ENCODE measurements at regions not wholly inside any gene's neighbourhood (a gene's known extent, or its start where the extent isn't known, plus 50 kb on each side); places are given as distances from the start of the nearest gene placed in this dataset.

DNA sequence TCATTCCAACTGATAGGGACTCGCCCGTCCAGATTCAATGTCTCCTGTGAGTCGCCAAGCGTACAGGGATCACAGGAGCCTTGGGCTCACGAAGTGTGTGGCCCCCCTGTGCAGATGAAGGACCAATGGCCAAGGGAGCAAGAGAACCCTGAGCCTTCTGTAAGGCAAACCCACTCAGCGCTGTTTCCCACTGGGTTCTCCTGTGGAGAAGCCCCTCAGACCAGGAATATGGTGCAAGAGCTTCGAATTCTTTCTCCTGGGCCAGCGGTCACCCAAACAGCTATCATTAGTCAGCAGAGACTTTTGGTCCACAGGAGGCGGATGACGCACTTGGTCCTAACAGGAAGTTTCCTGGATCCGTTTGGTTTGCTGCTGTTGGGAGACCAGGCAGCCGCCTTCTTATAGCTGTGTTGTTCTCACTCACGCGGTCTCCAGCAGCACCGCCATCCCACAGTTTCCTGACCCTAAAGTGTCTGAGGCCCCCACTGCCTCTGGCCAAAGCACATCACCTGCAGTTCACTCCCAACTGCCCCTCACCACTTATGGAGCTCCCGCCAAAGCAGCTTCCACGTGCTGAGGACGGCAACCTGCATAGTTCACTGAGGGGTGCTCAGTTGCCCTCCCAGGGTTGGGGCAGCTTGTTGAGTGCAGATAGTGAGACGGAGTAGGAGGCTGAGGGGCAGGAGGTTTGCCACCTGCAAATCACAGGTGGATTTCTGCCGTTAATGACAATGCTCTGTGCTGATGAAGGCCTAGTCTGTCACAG lies 268.6 kb downstream of the ERMARD start:
- Mint-ChIP-seq H3K4me1 (ENCODE audit: unreplicated experiment) (no peaks in the 10 kb centered on the region), H3K36me3 (ENCODE audit: unreplicated experiment) (no peaks in the 10 kb centered on the region), H3K27ac (ENCODE audit: unreplicated experiment) (no peak overlapping the region), H3K27me3 (ENCODE audit: unreplicated experiment) (peaks cover under 1% of the 10 kb centered on the region), H3K4me3 (ENCODE audit: unreplicated experiment) (no peak overlapping the region), H3K9me3 (ENCODE audit: unreplicated experiment) (peaks cover 8% of the 10 kb centered on the region)
- no peak for DNase-seq (ENCODE audit: extremely low spot score, unreplicated experiment)
- TF ChIP-seq, protein P1, sequence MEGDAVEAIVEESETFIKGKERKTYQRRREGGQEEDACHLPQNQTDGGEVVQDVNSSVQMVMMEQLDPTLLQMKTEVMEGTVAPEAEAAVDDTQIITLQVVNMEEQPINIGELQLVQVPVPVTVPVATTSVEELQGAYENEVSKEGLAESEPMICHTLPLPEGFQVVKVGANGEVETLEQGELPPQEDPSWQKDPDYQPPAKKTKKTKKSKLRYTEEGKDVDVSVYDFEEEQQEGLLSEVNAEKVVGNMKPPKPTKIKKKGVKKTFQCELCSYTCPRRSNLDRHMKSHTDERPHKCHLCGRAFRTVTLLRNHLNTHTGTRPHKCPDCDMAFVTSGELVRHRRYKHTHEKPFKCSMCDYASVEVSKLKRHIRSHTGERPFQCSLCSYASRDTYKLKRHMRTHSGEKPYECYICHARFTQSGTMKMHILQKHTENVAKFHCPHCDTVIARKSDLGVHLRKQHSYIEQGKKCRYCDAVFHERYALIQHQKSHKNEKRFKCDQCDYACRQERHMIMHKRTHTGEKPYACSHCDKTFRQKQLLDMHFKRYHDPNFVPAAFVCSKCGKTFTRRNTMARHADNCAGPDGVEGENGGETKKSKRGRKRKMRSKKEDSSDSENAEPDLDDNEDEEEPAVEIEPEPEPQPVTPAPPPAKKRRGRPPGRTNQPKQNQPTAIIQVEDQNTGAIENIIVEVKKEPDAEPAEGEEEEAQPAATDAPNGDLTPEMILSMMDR (IDR thresholded peaks at IDR 0.05), result no peak

DNA sequence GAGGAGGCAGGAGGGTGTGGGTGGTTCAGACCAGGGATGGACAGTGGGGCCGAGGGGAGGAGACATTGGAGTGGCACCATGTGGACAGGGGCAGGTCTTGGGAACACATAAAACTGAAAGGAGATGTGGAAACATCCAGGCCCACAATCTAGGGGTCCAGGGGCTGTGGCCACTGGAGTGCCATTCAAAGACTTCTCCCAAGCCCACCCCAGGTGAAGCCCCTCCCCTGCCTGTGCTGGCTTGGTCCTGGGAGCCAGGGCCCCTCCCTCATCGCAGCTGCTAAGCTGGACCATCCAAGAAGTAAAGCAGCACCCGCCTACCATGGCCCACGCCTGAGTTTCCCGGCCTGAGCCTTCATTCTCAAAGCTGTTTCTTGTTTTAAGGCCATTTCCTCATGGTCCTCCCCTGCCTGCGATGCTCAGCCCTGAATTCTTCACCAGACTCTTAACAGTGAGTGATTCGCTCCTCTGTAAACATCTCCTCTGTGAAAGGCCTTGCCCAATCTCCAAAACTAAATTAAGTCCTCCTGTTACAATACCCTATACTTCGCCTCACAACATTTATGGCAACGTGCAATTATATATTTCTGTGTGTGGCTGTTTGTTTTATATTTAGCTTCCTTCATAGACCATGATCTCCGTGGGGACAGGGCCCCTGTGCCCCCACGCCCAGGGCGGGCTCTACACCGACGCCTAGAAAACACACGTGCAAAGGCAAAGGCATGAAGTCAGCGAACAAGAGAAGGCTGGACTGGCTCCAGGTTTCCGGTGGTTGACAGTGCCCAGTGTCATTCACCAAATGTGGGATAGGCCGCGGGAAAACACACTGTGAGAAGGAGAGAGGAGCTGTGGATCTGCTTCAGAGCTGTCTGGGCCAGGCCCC lies 267.8 kb downstream of the ERMARD start:
- TF ChIP-seq, protein P1 (IDR thresholded peaks at IDR 0.05), result no peak
- peaks cover 4% of the 10 kb centered on the region for H3K9me3 Mint-ChIP-seq (ENCODE audit: unreplicated experiment)
- H3K27me3 Mint-ChIP-seq (ENCODE audit: unreplicated experiment), result peaks cover 4% of the 10 kb centered on the region
- H3K4me3 Mint-ChIP-seq (ENCODE audit: unreplicated experiment), result no peak overlapping the region
- DNase-seq (ENCODE audit: extremely low spot score, unreplicated experiment), result no peak
- H3K27ac Mint-ChIP-seq (ENCODE audit: unreplicated experiment), result no peak overlapping the region
- H3K36me3 Mint-ChIP-seq (ENCODE audit: unreplicated experiment), result no peaks in the 10 kb centered on the region
- H3K4me1 Mint-ChIP-seq (ENCODE audit: unreplicated experiment), result no peaks in the 10 kb centered on the region

DNA sequence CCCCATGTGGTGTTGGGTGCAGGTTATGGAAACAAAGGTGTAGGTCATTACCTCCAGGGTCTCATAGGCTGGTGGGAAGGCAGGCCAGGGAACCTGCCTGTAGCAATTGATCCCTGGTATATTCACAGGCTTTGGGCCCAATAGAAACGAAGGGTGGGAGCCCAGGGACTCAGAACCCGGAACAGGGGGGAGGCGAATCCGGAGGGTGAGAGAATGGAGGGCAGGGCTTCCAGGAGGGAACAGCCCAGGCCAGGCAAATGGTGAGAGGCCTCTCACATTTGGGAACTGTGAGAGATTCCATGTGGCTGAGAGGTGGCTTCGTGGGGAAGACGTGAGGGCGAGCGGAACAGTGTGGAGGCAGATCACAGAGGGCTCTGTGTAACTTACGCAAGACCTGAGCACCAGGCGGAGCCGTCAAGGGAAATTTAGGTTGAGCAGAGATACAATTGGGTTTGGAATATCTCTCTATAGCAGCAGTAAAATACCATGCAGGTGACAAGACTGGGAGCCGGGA lies 267.1 kb downstream of the ERMARD start:
- Mint-ChIP-seq H3K9me3 (ENCODE audit: unreplicated experiment) (peaks cover 4% of the 10 kb centered on the region), H3K4me1 (ENCODE audit: unreplicated experiment) (no peaks in the 10 kb centered on the region), H3K4me3 (ENCODE audit: unreplicated experiment) (no peak overlapping the region), H3K27me3 (ENCODE audit: unreplicated experiment) (peaks cover 4% of the 10 kb centered on the region), H3K27ac (ENCODE audit: unreplicated experiment) (no peak overlapping the region), H3K36me3 (ENCODE audit: unreplicated experiment) (no peaks in the 10 kb centered on the region)
- DNase-seq (ENCODE audit: extremely low spot score, unreplicated experiment), result no peak
- TF ChIP-seq, protein P1 (IDR thresholded peaks at IDR 0.05), result no peak

DNA sequence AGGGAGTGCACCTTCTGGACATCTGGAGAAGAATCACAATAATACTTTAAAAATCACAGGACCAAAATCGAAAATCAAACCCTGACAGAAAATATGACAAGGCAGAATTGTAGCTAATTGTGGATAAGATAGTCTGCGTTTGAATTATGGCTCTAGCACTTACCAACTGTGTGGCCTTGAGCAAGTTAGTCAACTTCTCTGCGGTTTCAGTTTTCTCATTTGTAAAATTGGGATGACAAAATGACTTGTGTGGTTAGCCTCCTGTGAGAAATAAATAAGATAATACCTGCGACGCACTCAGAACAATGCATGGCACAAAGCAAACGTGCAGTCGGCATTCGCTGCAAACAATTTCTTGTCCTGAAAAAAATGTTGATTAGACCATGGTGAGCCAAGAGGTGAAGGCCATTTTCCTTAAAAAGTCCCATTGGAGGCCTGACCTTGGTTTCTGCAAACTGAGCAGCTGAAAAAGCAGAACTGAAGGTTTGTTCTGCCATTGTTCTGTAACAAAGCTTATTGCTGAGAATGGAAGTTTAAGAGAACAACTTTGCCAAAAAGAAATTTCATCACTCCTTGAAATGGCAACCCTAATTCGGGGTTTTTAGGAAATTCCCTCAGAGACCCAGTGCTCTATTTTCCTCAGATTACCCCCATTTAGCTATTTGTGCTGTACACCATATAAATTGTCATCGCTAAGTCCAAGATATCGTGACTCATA lies 266.3 kb downstream of the ERMARD start:
- Mint-ChIP-seq H3K27ac (ENCODE audit: unreplicated experiment) (no peak overlapping the region), H3K4me3 (ENCODE audit: unreplicated experiment) (no peak overlapping the region), H3K9me3 (ENCODE audit: unreplicated experiment) (peaks cover 4% of the 10 kb centered on the region), H3K27me3 (ENCODE audit: unreplicated experiment) (peaks cover 4% of the 10 kb centered on the region), H3K4me1 (ENCODE audit: unreplicated experiment) (no peaks in the 10 kb centered on the region), H3K36me3 (ENCODE audit: unreplicated experiment) (no peaks in the 10 kb centered on the region)
- DNase-seq (ENCODE audit: extremely low spot score, unreplicated experiment), result no peak
- TF ChIP-seq, protein P1 (IDR thresholded peaks at IDR 0.05), result no peak

All from osteocyte (in vitro differentiated cells).